HG03378 (cell line): ENCODE measurements at regions not wholly inside any gene's neighbourhood (a gene's known extent, or its start where the extent isn't known, plus 50 kb on each side); places are given as distances from the start of the nearest gene placed in this dataset.
"Not testable (repeated sequence)": the region's sequence is repeated elsewhere in the genome, so short reads cannot be mapped to it uniquely, and the experiment has no call there.

Experiments
- ATAC-seq: cut with Tn5 transposase; IDR thresholded peaks from one replicate; pipeline ENCODE4 v1.9.1; 2021; ENCODE audit warnings: mild to moderate bottlenecking, moderate library complexity; ENCODE audit not compliant: unreplicated experiment

- ATAC-seq: no peak
Observed at GRCh38 chr16:52740766-52741165, 193.8 kb upstream of the TOX3 start.

- ATAC-seq: no peak
Observed at GRCh38 chr16:52740333-52740732, 193.4 kb upstream of the TOX3 start.

- not testable (repeated sequence) for ATAC-seq
Observed at GRCh38 chr16:52738992-52739391, 192.0 kb upstream of the TOX3 start.

- ATAC-seq: no peak
Observed at GRCh38 chr16:52731219-52731875, 184.4 kb upstream of the TOX3 start.

- no peak for ATAC-seq
Observed at GRCh38 chr16:52729731-52730130, 182.8 kb upstream of the TOX3 start.

GRCh38 chr16:52727849-52728248, 180.9 kb upstream of the TOX3 start:
- no peak for ATAC-seq

- ATAC-seq: no peak
Observed at GRCh38 chr16:52727441-52727840, 180.5 kb upstream of the TOX3 start.

GRCh38 chr16:52725461-52725860, 178.5 kb upstream of the TOX3 start:
- ATAC-seq: no peak

GRCh38 chr16:52725043-52725442, 178.1 kb upstream of the TOX3 start:
- ATAC-seq: no peak

- ATAC-seq: no peak
Observed at GRCh38 chr16:52721331-52721730, 174.4 kb upstream of the TOX3 start.

- ATAC-seq: no peak
Observed at GRCh38 chr16:52718046-52718445, 171.1 kb upstream of the TOX3 start.

- no peak for ATAC-seq
Observed at GRCh38 chr16:52713740-52714139, 166.8 kb upstream of the TOX3 start.

- ATAC-seq: no peak
Observed at GRCh38 chr16:52709306-52709705, 162.4 kb upstream of the TOX3 start.

GRCh38 chr16:52708476-52708875, 161.5 kb upstream of the TOX3 start:
- no peak for ATAC-seq

GRCh38 chr16:52707676-52708337, 160.9 kb upstream of the TOX3 start:
- no peak for ATAC-seq

GRCh38 chr16:52705122-52705521, 158.2 kb upstream of the TOX3 start:
- ATAC-seq: no peak

GRCh38 chr16:52697971-52698370, 151.0 kb upstream of the TOX3 start:
- ATAC-seq: no peak

- no peak for ATAC-seq
Observed at GRCh38 chr16:52696126-52696525, 149.2 kb upstream of the TOX3 start.

- ATAC-seq: no peak
Observed at GRCh38 chr16:52690468-52690867, 143.5 kb upstream of the TOX3 start.

- no peak for ATAC-seq
Observed at GRCh38 chr16:52680993-52681392, 134.1 kb upstream of the TOX3 start.

- no peak for ATAC-seq
Observed at GRCh38 chr16:52677501-52677900, 130.6 kb upstream of the TOX3 start.

GRCh38 chr16:52676959-52677358, 130.0 kb upstream of the TOX3 start:
- no peak for ATAC-seq

- no peak for ATAC-seq
Observed at GRCh38 chr16:52671590-52671989, 124.6 kb upstream of the TOX3 start.
